Mesenchymal stem cell (in vitro differentiated cells and primary cell): ENCODE measurements at regions not wholly inside any gene's neighbourhood (a gene's known extent, or its start where the extent isn't known, plus 50 kb on each side); places are given as distances from the start of the nearest gene placed in this dataset.
"Not testable (repeated sequence)": the region's sequence is repeated elsewhere in the genome, so short reads cannot be mapped to it uniquely, and the experiment has no call there.

Experiments
- DNase-seq: peaks from one replicate; pipeline ENCODE4 v3.0.0-alpha.2; 2013
- H2AFZ ChIP-seq: one replicate; pipeline ENCODE4 v1.6.1; 2013; ENCODE audit warnings: low read depth, mild to moderate bottlenecking, control low read depth, inconsistent platforms, low read length, moderate library complexity
- H2AK5ac ChIP-seq: 2 replicates; pipeline ENCODE4 v1.6.1; 2013; ENCODE audit warnings: low read length, moderate library complexity, mild to moderate bottlenecking, inconsistent platforms; ENCODE audit not compliant: severe bottlenecking
- H2BK120ac ChIP-seq: one replicate; pipeline ENCODE4 v1.6.1; 2013; ENCODE audit warnings: low read depth, mild to moderate bottlenecking, inconsistent platforms, low read length, moderate library complexity
- H2BK12ac ChIP-seq, 2 experiments: one replicate each; pipeline ENCODE4 v1.6.1; 2013; ENCODE audit warnings: inconsistent platforms in 2 of 2, low read length in 2 of 2, mild to moderate bottlenecking in 2 of 2, moderate library complexity in 2 of 2, control low read depth in 1 of 2
- H2BK15ac ChIP-seq: one replicate; pipeline ENCODE4 v1.6.1; 2013; ENCODE audit warnings: mild to moderate bottlenecking, low read depth, inconsistent platforms; ENCODE audit not compliant: poor library complexity, severe bottlenecking
- H2BK5ac ChIP-seq: 2 replicates; pipeline ENCODE4 v1.6.1; 2013; ENCODE audit warnings: low read depth, mild to moderate bottlenecking, low read length, control low read depth, inconsistent platforms; ENCODE audit not compliant: poor library complexity, severe bottlenecking
- H3K14ac ChIP-seq, 2 experiments: one replicate each; pipeline ENCODE4 v1.6.1; 2013; ENCODE audit warnings: inconsistent platforms in 2 of 2, low read length in 2 of 2, control low read depth in 1 of 2, mild to moderate bottlenecking in 1 of 2, moderate library complexity in 1 of 2
- H3K18ac ChIP-seq, 2 experiments: one replicate each; pipeline ENCODE4 v1.6.1; 2013; ENCODE audit warnings: inconsistent platforms in 2 of 2, low read length in 2 of 2, control low read depth in 1 of 2, low read depth in 1 of 2, mild to moderate bottlenecking in 1 of 2
- H3K23ac ChIP-seq, 2 experiments: one replicate each; pipeline ENCODE4 v1.6.1; 2013; ENCODE audit warnings: inconsistent platforms in 2 of 2, low read length in 2 of 2, mild to moderate bottlenecking in 2 of 2, moderate library complexity in 2 of 2, control low read depth in 1 of 2
- H3K27ac ChIP-seq: 2 replicates; pipeline ENCODE4 v1.5.1; 2013; ENCODE audit warnings: mild to moderate bottlenecking, moderate library complexity, low read length, control low read depth, inconsistent platforms; ENCODE audit not compliant: poor library complexity, severe bottlenecking
- H3K27me3 ChIP-seq, 2 experiments: 2 replicates each; pipeline versions ENCODE4 v1.6.1 to v1.7.0; 2013; ENCODE audit warnings: low read length in 2 of 2, mild to moderate bottlenecking in 2 of 2, moderate library complexity in 2 of 2, control low read depth in 1 of 2, inconsistent platforms in 1 of 2; ENCODE audit not compliant: control insufficient read depth in 1 of 2, insufficient read depth in 1 of 2
- H3K36me3 ChIP-seq, 2 experiments: 2 replicates each; pipeline versions ENCODE4 v1.6.1 to v1.7.0; 2013; ENCODE audit warnings: low read length in 2 of 2, control low read depth in 1 of 2, inconsistent platforms in 1 of 2, low read depth in 1 of 2, mild to moderate bottlenecking in 1 of 2; ENCODE audit not compliant: insufficient read depth in 2 of 2, control insufficient read depth in 1 of 2
- H3K4ac ChIP-seq, 2 experiments: one replicate each; pipeline ENCODE4 v1.6.1; 2013; ENCODE audit warnings: inconsistent platforms in 2 of 2, low read length in 2 of 2, mild to moderate bottlenecking in 2 of 2, moderate library complexity in 2 of 2, control low read depth in 1 of 2, low read depth in 1 of 2
- H3K4me1 ChIP-seq: 2 replicates; pipeline ENCODE4 v1.6.1; 2013; ENCODE audit warnings: low read depth, low read length, control low read depth; ENCODE audit not compliant: control insufficient read depth, insufficient read depth
- H3K4me2 ChIP-seq: 2 replicates; pipeline ENCODE4 v1.6.1; 2013; ENCODE audit warnings: low read length, mild to moderate bottlenecking, inconsistent platforms; ENCODE audit not compliant: poor library complexity, severe bottlenecking
- H3K4me3 ChIP-seq, 2 experiments: 2 replicates each; pipeline versions ENCODE4 v1.5.1 to v1.7.0; 2013; ENCODE audit warnings: low read length in 2 of 2, mild to moderate bottlenecking in 2 of 2, control low read depth in 1 of 2, low read depth in 1 of 2; ENCODE audit not compliant: insufficient read depth in 1 of 2
- H3K79me1 ChIP-seq: replicated peaks from 2 replicates; pipeline ENCODE4 v1.6.1; 2013; ENCODE audit warnings: mild to moderate bottlenecking, control low read depth, low read length, inconsistent platforms; ENCODE audit not compliant: poor library complexity, severe bottlenecking
- H3K9ac ChIP-seq: 2 replicates; pipeline ENCODE4 v1.7.0; 2013; ENCODE audit warnings: mild to moderate bottlenecking, low read length, moderate library complexity
- H3K9me3 ChIP-seq: 2 replicates; pipeline ENCODE4 v1.7.0; 2013; ENCODE audit warnings: mild to moderate bottlenecking, low read length; ENCODE audit not compliant: control insufficient read depth
- H4K8ac ChIP-seq: one replicate; pipeline ENCODE4 v1.6.1; 2013; ENCODE audit warnings: inconsistent platforms, mild to moderate bottlenecking, low read length, moderate library complexity
- H4K91ac ChIP-seq: one replicate; pipeline ENCODE4 v1.6.1; 2013; ENCODE audit warnings: mild to moderate bottlenecking, low read length, inconsistent platforms
- WGBS: methylation state at CpG from one replicate; pipeline ENCODE4 v1.1.7; 2013; ENCODE audit warnings: mixed read lengths; 5-methylcytosine and 5-hydroxymethylcytosine counted together

GRCh38 chr15:24260407-24260806, 415.2 kb upstream of the NPAP1 start:
- H4K8ac ChIP-seq, H3K27me3 ChIP-seq, H3K27ac ChIP-seq, H3K14ac ChIP-seq, DNase-seq, H3K9ac ChIP-seq, H2BK5ac ChIP-seq, H3K4me2 ChIP-seq, H3K36me3 ChIP-seq, H2BK120ac ChIP-seq, H3K4ac ChIP-seq, H3K79me1 ChIP-seq, H4K91ac ChIP-seq, H3K4me3 ChIP-seq, H2AFZ ChIP-seq, H2AK5ac ChIP-seq, H2BK12ac ChIP-seq, H3K23ac ChIP-seq, H3K4me1 ChIP-seq, H3K9me3 ChIP-seq, H3K18ac ChIP-seq, H2BK15ac ChIP-seq: not testable (repeated sequence)
- WGBS = 87% methylated on average over 6 of the region's 10 CpGs

DNA sequence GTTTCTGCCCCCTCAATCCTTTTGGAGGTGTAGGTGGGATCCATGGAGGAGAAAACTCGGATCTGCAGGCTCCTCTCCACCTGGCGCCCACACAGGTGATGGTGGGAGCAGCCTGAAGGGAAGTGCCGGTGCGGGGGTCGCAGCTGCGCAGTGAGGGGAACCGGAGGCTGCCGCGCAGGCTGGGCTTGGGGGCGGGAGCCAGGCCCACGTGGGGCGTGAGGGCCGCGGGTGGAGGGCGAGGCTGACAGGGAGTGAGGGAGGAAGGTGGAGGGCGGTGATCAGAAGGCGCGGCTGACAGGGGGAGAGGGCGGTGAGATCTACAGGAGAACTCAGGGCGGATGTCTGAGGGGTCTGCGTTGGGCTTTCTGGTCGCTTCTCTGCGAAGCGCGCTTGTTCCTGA, 414.7 kb upstream of the NPAP1 start:
- 72% methylated on average over 7 of the region's 25 CpGs for WGBS
- H3K79me1 ChIP-seq, H3K9ac ChIP-seq: not testable (repeated sequence)

GRCh38 chr15:24268536-24269165, 406.9 kb upstream of the NPAP1 start:
- H3K23ac ChIP-seq, H3K4ac ChIP-seq, H3K18ac ChIP-seq, DNase-seq, H2BK12ac ChIP-seq, H2AFZ ChIP-seq, H3K9ac ChIP-seq, H2AK5ac ChIP-seq, H4K8ac ChIP-seq, H3K27ac ChIP-seq, H3K9me3 ChIP-seq, H2BK15ac ChIP-seq, H3K27me3 ChIP-seq, H3K14ac ChIP-seq, H3K4me1 ChIP-seq, H3K79me1 ChIP-seq, H4K91ac ChIP-seq, H3K4me2 ChIP-seq, H2BK120ac ChIP-seq, H3K36me3 ChIP-seq, H2BK5ac ChIP-seq, H3K4me3 ChIP-seq: not testable (repeated sequence)
- WGBS = 72% methylated on average over 4 of the region's 7 CpGs

More for the DNA sequence above, 414.7 kb upstream of the NPAP1 start:
- H3K27me3 ChIP-seq, H3K18ac ChIP-seq, H3K4ac ChIP-seq, H2BK12ac ChIP-seq, H2AFZ ChIP-seq, H3K14ac ChIP-seq, H3K4me3 ChIP-seq, DNase-seq, H3K4me1 ChIP-seq, H2AK5ac ChIP-seq, H3K23ac ChIP-seq, H3K4me2 ChIP-seq, H2BK5ac ChIP-seq, H3K9me3 ChIP-seq, H2BK120ac ChIP-seq, H4K8ac ChIP-seq, H3K36me3 ChIP-seq, H3K27ac ChIP-seq, H2BK15ac ChIP-seq, H4K91ac ChIP-seq: not testable (repeated sequence)

GRCh38 chr15:24269166-24269571, 406.4 kb upstream of the NPAP1 start:
- Histone ChIP-seq H3K27me3 (no peaks in the 10 kb centered on the region), H3K9ac (no peak overlapping the region), H2BK120ac (no peak overlapping the region), H3K18ac (no peak overlapping the region), H3K4ac (no peak overlapping the region), H4K8ac (no peak overlapping the region), H3K36me3 (no peaks in the 10 kb centered on the region), H3K4me1 (no peaks in the 10 kb centered on the region), H3K23ac (no peak overlapping the region), H2BK12ac (no peak overlapping the region), H2AFZ (no peak overlapping the region), H4K91ac (no peak overlapping the region), H3K27ac (no peak overlapping the region), H3K79me1 (no peaks in the 10 kb centered on the region), H3K4me3 (no peak overlapping the region), H3K9me3 (no peaks in the 10 kb centered on the region), H3K4me2 (no peak overlapping the region), H2BK5ac (no peak overlapping the region), H3K14ac (no peak overlapping the region), H2AK5ac (no peak overlapping the region), H2BK15ac (no peak overlapping the region)
- WGBS = 51% methylated on average over 4 of the region's 4 CpGs
- no peak for DNase-seq
